ENCODE measurements at regions not wholly inside any gene's neighbourhood (a gene's known extent, or its start where the extent isn't known, plus 50 kb on each side); places are given as distances from the start of the nearest gene placed in this dataset.

DNA sequence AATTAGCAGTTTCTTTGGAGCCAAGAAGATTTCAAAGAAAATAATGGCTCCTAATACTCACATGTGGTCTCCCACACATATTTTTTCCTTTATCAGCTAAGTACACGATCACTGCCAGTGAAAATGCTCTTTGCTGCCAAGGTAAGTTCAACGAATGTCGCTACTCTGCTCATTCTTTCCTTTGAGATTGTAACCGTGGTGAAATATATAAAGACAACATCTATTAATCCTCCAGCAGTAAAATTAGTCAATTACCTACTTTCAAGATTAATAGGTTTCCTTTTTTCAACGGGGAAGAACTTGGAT lies 672.2 kb downstream of the GATA3 start:
- no peak for DNase-seq

DNA sequence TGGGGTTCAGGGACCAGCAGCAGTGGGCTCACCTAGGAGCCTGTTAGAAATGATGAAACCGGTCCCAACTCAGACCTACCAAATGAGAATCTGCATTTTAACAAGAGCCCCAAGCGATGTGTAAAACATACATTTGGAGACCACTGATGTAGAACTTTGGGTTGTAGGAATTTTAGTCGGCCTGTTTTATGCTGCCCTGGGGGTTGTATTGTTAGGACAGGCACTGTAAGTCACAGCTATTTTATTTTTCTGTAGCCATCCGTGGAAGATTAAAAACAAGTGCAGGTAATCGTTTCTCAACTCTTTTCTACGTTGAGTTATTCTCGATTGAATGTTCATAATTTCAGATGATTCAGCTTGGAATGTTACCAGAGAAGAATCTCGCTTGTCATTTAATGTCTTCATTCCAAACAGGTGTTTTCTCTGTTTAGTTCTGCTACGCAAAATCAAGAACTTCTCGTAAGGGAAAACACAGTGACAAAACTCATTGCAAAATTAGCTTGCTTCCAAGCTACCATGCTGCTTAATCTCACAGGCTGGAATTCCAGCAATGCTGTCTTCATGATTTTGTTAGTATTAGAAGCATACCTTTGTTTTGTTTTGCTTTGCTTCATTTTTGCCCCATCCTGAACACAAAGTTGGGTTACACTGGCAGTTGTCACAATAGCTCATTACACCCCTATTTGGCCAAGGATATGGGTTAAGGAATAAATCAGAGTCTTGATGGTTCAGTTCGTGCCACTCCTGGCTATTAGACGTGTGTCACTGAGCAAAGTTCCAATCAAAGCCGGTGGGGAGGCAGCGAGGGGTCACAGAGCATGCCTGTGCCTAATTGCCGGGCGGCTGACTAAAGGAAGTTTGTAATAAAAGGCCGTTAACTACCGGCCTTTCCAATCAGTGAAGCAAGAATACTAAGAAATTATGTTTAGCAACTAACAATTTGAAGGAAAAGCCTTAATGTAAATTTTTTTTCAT lies 676.9 kb downstream of the GATA3 start:
- DNase-seq, result no peak

DNA sequence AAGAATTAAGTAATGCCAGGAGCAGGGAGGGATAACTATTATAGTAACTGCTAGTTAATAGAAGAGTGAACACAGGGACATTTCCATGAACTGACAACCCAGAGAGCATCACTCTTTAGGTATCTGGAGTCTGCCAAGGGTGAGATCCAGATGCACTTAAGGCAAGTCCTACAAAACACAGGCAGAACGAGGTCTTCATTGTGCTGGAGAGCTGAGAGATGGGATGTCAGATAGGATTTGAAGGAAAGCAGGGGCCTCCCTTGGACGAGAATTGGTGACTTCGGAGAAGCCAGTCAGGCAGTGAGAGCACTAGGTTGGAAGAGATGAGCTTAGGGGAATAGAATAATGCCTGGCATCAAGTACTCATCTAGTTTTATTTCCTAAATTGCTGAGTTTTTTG lies 684.5 kb downstream of the GATA3 start:
- DNase-seq, result no peak

DNA sequence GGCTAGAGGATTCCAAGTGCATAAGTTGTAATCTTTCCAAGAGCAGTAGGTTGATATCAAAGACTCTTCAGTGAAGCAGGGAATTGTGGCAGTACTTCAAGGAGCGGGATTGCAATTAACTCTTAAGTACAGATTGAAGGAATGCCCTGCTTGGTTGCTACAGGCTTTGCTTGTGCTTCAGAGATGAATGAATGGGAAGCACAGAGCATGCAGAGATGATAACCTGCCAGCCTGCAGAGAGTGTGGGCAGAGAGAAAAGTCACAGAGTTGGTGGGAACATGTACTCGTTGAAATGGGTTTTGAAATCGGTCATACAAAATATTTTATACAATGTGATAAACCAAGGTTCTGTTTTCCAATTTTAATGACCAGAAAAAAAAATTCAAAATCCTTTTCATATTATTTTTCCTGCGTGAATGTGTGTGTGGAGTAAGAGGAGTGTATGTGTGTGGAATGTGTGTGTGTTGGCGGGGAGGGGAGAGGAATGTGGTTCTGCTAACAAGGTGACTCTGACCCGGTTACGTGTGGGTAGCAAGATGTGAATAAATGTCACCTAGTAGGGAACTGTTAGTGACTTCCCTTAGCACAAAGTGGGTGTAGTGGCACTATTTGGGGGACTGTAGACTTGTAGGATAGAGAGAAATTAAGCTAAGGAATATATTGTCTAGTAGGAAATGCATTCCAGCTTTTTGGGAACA lies 697.8 kb downstream of the GATA3 start:
- DNase-seq, result no peak

DNA sequence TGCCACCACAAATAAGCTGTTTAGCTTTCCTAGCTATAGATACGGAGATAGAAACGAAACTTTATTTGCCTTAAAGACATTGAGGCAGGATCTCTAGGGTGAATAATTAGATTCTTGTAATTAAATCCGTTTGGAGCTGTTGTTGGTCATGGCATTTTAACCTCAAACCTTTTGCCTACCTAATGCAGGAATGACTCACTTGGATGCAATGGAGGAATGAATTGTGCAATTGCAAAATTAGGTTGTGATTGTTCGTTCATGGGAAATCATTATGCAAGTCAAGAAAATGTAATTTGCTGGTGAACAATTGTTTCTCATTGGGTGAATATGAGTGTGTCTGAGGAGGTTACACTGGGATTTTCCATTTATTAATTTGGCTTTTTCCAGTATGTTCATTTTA lies 703.5 kb downstream of the GATA3 start:
- no peak for DNase-seq

DNA sequence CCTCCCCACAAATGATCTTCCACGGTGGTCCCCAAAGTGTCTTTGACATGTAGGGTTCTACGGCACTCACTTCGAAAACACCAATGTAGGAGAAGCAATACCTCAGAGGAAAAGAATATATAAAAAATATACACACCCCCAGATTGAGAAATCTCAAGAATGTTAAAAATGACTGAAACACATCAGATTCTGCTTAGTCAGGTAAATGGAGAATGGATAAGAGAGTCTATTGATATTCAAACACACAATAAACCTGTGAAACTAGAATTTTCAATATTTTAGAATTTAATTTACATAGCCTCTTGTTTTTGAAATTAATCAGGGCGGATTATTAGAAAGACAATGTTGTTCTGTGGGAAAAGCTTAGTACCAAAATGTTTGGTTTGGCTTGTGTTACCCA lies 712.4 kb downstream of the GATA3 start:
- DNase-seq, result no peak

DNA sequence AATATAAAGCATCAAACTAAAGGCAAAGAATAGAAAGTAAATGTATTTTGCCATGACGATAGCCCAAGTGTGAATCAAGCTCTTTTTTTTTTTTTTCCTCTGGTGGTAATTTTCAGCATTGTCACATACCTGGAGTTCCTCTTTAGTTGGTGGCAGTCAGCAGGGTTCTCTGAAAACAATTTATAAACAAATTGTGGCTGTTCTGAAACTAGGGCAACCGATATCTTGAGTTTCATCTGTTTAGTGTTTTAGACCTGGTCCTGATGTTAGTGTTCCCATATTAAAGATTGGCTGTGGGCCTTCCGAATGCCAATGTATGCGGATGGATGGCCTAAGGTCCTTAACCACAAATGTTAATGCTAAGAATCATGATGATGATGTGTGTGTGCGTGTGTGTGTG lies 713.1 kb downstream of the GATA3 start:
- no peak for DNase-seq

DNA sequence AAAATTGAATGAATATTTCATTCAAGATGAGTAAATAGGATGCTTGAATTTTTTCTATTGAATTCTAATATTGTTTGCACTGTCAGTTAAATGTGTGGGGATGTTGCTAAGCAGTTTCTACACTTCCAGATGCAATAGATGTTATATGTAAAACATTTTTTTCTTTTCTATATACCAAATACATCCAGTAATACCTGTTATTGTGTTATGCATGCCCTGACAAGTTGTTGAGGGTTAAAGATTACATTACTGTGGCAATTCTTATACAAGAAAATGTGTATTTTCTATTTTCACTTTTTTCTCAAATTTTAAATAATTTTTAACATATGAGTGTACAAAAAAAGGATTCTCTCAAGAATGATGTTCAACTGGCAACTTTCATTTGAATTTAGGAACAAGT lies 713.9 kb downstream of the GATA3 start:
- no peak for DNase-seq

DNA sequence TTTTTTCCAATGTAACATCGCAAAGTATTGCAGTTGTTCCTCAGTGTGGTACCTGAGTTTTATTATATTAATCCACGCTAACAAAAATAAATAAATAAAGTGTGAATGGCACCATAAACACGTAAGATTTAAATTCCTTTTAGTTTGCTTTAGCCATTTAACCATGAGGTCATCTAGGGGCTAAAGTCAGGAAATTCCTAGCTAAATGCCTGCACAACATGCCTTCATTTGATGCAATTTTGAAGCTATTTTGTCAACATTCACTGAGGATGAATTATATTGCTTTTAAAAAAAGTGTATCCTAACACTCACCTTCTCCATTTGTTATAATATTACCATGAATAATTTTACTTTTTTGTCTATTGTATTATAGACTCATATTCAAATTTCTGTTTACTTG lies 714.4 kb downstream of the GATA3 start:
- DNase-seq, result no peak

DNA sequence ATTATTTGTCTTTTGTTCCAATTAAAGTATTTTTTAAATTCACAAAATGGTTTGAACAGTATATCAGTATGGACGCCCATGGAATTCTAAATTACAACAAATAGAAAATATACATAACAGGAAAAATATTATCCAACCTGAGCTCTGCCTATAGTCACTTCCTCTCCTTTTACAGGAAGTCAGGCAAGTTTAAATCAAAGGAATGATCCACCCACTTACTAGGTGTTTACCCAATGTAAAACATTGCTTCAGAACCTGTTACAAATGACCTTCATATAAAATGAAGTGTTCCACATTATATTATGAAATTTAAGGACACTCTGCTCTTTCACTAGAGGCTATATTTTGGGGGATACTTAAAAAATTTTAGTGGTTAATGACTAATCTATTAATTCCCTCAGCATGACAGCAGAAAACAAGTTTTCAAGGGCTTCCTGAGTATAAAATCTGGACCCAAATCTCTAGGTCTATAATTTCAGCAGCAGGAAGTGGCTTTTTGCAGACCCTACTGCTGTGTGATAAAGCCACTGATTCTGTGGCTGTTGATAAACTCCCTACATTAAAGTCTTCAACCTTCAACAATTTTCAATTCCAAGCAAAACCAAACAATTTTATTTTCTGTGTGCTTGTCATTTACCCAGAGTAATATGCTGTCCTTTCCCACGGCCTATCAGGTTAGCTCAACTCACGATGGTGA lies 722.6 kb downstream of the GATA3 start:
- DNase-seq, result no peak

DNA sequence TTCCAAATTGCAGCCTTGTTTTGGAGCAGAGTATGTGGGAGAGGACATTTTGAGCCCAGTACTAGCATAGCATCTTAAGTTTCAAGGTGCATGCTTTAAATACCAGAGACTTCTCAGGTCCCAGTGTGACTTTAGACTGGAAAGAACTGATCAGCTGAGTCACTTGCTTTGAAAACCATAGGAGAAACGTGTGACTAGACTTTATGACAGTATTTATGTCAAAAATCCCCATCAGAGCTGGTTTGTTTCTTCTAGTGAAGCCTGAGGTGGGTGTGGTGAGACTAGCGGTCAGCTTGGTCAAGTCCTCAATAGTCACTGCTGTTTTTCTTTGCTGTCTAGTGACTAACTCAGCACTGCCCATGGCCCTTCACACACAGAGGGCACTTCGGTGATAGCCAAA lies 724.2 kb downstream of the GATA3 start:
- no peak for DNase-seq

DNA sequence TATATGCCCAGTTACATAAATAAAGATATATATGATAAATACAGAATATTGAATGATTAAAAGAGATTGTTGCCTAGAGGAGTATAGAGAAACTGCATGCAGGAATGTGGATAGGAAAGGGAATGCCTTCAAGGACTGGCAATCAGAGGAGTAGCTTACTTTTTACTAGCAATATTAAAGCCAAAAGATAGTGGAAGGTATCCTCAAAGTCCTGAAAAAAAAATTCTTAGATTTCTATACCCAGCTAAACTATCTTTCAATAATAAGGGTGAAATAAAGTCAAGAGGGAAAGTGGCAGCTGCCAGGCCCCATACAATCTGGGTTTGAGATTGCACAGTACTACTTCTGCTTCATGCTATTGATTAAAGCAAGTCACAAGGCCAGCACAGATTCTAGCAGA lies 733.2 kb downstream of the GATA3 start:
- no peak for DNase-seq

DNA sequence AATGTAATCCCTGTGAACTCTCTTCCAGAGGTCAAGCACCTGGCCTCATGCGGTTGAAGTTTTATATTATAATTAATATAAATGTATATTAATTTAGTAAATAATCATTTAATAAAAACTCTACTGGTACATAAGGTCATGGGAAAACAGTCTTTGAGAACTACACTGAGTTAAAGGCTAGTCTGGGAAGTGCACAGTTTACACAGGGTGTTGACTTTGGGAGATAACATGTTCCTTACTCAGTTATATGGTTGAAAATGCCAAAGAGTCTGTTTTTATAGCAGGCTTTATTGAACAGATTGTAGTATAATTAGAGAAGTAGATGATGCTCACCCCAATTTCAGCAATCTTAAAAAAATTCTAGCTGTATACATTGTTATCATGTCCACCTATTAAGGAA lies 735.9 kb downstream of the GATA3 start:
- DNase-seq, result no peak

DNA sequence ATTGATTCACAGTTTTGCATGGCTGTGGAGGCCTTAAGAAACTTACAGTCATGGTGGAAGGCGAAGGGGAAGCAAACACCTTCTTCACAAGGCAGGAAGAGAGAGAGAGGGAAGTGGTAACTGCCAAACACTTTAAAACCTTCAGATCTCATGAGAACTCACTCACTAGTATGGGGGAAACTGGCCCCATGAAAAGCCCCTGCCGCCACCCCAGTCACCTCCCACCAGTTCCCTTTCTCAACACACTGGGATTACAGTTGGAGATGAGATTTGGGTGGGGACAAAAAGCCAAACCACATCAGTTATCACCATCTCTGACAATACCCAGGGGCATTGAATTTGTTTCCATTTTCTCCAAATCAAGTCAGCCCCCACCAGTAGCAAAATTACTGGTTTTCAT lies 740.4 kb downstream of the GATA3 start:
- DNase-seq, result no peak

DNA sequence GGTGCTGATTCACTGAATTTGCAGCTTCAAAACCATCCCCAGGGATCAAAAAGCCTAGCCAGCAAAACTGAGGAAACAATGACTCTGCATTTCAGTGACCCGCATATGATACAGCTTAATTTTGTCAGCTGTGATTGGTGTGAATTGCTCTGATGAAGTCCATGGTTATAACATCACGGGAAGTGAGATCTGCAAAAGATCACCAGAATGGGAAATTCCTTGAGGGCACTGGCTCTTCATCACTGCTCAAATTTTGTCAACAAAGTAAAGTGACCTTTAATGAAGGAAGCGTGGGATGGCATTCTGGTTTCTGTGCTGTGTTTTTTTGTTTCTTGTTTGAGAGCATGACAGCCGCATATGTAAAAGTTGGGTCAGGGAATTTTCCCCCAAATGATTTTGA lies 745.9 kb downstream of the GATA3 start:
- no peak for DNase-seq

DNA sequence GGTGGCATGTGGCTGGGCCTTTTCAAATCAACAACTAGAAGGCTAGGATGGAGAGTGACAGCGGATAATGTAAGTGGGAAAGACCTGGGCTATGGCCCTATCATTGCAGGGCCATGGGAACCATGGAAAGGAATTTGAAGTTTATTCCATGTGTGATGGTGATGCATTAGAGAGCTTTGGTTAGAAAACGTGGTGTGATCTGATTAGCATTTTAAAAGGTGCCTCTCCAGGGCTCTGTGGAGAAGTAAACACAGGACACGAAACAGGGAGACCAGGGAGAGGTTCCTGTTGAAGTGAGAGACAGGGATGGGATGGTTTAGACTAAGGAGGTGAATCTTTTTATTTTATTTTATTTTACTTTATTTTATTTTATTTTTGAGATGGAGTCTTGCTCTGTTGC lies 749.5 kb downstream of the GATA3 start:
- DNase-seq, result no peak

DNA sequence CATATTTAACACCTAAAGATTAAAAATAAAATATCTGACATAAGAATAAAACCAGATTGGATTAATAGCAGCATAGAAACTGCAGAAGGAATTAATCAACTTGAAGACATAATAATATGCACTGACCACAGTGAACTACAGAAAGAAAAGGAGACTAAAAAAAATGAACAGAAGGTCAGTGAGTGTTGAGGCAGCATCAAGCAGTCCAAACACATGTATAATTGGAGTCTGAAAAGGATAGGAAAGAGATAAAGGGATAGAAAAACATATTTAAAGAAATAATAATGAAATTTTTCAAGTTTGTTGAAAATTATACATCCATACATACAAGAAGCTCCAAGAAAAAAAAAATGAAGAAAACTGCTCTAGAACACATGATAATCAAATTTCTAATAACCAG lies 756.2 kb downstream of the GATA3 start:
- DNase-seq, result no peak

DNA sequence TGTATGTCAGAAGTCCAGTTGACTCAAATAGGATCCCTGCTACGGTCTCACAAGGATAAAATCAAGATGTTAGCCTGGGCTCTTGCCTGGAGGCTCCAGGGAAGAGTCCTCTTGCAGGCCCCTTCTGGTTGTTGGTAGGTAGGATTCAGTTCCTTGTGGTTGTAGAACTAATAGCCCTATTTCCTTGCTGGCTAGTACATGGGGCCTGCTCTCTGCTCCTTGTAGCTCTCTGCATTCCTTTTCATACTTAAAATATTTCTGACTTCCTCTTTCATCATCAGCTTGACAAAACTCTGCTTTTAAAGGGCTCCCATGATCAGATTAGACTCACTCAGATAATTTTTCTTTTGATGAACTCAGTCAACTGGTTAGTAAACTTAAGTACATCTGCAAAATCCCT lies 756.7 kb downstream of the GATA3 start:
- DNase-seq, result no peak

DNA sequence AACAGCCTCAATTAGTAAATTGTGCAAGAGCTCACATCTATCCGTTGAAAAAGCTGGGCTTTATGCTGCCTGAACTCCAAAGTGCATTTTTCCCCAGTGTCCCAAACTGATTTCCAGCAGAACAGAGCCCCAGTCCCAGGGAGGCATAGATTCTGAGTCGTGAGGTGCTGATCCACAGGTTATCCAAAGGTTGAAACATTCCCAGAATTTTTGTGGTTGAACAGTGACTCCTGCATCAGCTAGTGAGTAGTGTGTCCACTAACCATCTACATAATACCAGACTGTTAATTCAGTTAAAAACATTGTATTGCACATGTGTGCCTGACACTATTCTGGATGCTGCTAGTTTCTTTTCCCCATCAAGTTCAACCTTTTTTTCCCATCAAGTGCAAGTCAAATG lies 761.5 kb downstream of the GATA3 start:
- no peak for DNase-seq

DNA sequence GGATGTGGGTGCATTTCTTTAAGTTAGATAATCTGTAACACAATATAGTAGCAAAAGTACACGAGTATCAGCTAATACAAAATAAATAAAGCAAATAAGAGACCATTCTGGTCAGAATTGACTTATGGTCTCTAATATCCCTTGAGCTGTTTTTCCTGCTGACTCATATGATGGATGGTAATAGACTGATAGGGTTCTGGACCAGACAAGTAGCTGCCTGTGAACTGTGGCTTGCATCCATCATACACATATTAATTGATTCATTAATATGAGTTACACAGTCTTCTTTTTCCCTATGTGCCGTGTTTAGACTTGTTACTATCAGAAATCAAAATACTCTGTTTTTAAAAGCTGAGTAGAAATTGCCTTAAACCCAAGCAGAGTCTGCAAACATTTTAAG lies 762.8 kb downstream of the GATA3 start:
- no peak for DNase-seq

DNA sequence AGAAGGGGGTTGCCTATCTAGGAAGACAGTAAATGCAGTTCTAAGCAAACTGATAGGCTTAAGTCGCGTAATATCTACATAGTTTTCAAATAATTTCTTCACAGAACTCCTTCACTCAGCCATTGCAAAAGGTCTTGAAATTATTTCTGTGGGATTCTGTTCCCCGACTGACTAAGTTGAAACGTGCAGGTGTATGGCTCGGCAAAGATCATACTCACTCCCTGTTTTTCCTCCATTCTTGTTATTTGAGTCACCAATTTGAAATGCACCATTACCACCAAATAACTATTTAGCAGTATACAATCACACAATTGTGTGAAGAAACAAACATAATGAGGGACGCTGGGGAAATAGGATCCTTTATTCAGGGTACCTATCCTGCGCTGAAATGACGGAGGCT lies 771.1 kb downstream of the GATA3 start:
- DNase-seq, result no peak

DNA sequence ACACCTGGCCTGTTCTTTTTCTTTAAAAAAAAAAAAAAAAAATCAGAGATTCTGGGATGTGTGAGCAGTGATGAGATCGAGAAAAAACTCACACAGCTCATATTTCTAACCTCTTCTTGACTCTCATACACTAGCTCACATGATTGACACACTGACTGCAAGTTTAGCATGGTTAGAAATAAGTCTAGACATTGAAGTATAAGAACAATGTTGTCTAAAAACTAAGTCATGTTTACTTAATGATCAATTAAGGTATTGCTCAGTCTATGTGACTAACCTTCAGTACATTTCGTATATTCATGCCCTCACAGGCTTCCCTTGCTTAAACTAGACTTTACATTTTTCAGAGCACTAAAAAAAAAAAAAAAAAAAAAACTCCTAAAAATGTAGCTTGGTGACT lies 775.1 kb downstream of the GATA3 start:
- DNase-seq, result no peak

DNA sequence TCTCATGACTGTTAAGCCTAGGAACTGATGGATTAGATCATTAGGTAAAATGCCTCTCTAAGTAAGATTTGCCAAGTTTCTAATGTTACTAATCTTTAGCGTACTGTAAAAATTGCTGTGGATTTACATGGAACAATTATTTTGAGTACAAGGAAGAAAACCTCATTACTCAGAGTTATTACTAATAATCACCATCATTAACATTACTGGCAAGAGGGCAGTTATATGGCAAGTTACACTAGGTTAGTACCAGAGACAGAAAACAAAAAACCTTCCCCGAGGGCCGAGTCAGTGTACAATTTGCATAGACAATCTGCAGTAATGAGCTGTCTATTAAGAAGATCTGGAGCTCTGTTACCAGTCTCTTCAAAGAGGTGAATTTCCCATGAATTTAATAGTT lies 775.6 kb downstream of the GATA3 start:
- DNase-seq, result no peak

DNA sequence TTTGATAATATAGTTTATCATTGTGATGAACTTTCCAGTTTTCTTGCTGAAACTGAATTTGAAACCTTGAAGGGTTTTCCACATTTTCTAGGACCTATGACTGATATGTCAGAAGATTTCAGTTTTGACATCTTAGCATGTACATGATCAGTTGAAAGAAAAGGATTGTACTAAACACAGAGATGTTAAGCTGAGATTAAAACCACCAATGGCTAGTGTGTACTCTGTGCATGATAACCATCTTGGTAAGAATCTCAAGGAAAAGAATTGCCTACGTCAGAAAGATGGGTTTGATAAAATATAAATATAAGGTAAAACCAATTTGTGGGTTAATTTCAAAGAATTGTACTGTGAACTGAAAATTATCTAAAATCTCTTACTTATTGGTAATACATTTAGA lies 776.4 kb downstream of the GATA3 start:
- no peak for DNase-seq

Data from SW 1271 (cell line).